LHCN-M2 (cell line): ENCODE measurements at regions not wholly inside any gene's neighbourhood (a gene's known extent, or its start where the extent isn't known, plus 50 kb on each side); places are given as distances from the start of the nearest gene placed in this dataset.

Experiments
- DNase-seq: peaks from one replicate; pipeline ENCODE4 v3.0.0-alpha.2; 2012; ENCODE audit warnings: low read depth

- no peak for DNase-seq
These were observed 233.7 kb upstream of the NDST3 start for GRCh38 chr4:117800636-117801035.

- DNase-seq: no peak
These were observed 232.5 kb upstream of the NDST3 start for GRCh38 chr4:117801756-117802155.

- DNase-seq: no peak
These were observed 222.6 kb upstream of the NDST3 start for GRCh38 chr4:117811731-117812130.

- DNase-seq: no peak
These were observed 219.7 kb upstream of the NDST3 start for GRCh38 chr4:117814277-117815246.

- DNase-seq: no peak
These were observed 217.0 kb upstream of the NDST3 start for GRCh38 chr4:117817301-117817700.

GRCh38 chr4:117821834-117822233 is 212.5 kb upstream of the NDST3 start:
- DNase-seq: no peak

- DNase-seq: no peak
These were observed 210.9 kb upstream of the NDST3 start for GRCh38 chr4:117823388-117823787.

GRCh38 chr4:117825600-117825999 is 208.7 kb upstream of the NDST3 start:
- no peak for DNase-seq

GRCh38 chr4:117831060-117831683 is 203.1 kb upstream of the NDST3 start:
- no peak for DNase-seq

- DNase-seq: no peak
These were observed 198.7 kb upstream of the NDST3 start for GRCh38 chr4:117835566-117835965.

- no peak for DNase-seq
These were observed 189.7 kb upstream of the NDST3 start for GRCh38 chr4:117844594-117844993.

- DNase-seq: no peak
These were observed 189.0 kb upstream of the NDST3 start for GRCh38 chr4:117845270-117845669.

GRCh38 chr4:117847849-117848248 is 186.4 kb upstream of the NDST3 start:
- no peak for DNase-seq

- DNase-seq: no peak
These were observed 166.1 kb upstream of the NDST3 start for GRCh38 chr4:117868201-117868600.

GRCh38 chr4:117873779-117874178 is 160.5 kb upstream of the NDST3 start:
- DNase-seq: no peak

- DNase-seq: no peak
These were observed 160.1 kb upstream of the NDST3 start for GRCh38 chr4:117874216-117874615.

- DNase-seq: no peak
These were observed 144.3 kb upstream of the NDST3 start for GRCh38 chr4:117889978-117890377.

- DNase-seq: no peak
These were observed 141.1 kb upstream of the NDST3 start for GRCh38 chr4:117893207-117893606.

- no peak for DNase-seq
These were observed 135.8 kb upstream of the NDST3 start for GRCh38 chr4:117898496-117898895.

- DNase-seq: no peak
These were observed 133.5 kb upstream of the NDST3 start for GRCh38 chr4:117900832-117901231.

GRCh38 chr4:117907646-117908045 is 126.6 kb upstream of the NDST3 start:
- DNase-seq: no peak

GRCh38 chr4:117908306-117909207 is 125.7 kb upstream of the NDST3 start:
- no peak for DNase-seq
